IPS DF 6.9 (cell line): ENCODE measurements at regions not wholly inside any gene's neighbourhood (a gene's known extent, or its start where the extent isn't known, plus 50 kb on each side); places are given as distances from the start of the nearest gene placed in this dataset.

ENCODE experiments used
- DNase-seq: peaks from one replicate; pipeline ENCODE4 v3.0.0-alpha.2; 2013; ENCODE audit warnings: low read depth, low spot score
- H3K27ac ChIP-seq: one replicate; pipeline ENCODE4 v1.5.1; 2013; ENCODE audit warnings: low read length, control low read depth
- H3K27me3 ChIP-seq: 2 replicates; pipeline ENCODE4 v1.6.1; 2013; ENCODE audit warnings: mild to moderate bottlenecking, low read length; ENCODE audit not compliant: control insufficient read depth, insufficient read depth
- H3K36me3 ChIP-seq: 2 replicates; pipeline ENCODE4 v1.6.1; 2013; ENCODE audit warnings: low read length; ENCODE audit not compliant: control insufficient read depth, insufficient read depth
- H3K4me1 ChIP-seq: 2 replicates; pipeline ENCODE4 v1.6.1; 2013; ENCODE audit warnings: low read length; ENCODE audit not compliant: control insufficient read depth, insufficient read depth
- H3K4me3 ChIP-seq: 2 replicates; pipeline ENCODE4 v1.5.1; 2013; ENCODE audit warnings: mild to moderate bottlenecking, low read length
- H3K9me3 ChIP-seq: 2 replicates; pipeline ENCODE4 v1.6.1; 2013; ENCODE audit warnings: low read length, inconsistent platforms; ENCODE audit not compliant: control insufficient read depth, insufficient read depth
- WGBS: extraction: QIAGEN DNeasy Blood & Tissue Kit; methylation state at CpG from one replicate; pipeline ENCODE4 v1.1.7; 2013; ENCODE audit warnings: mixed read lengths, missing lambda C conversion rate; ENCODE audit not compliant: insufficient read length, insufficient coverage; 5-methylcytosine and 5-hydroxymethylcytosine counted together

GRCh38 chr22:27223317-27224177 lies 566.2 kb downstream of the MIAT start:
- no peaks in the 10 kb centered on the region for H3K4me1 ChIP-seq
- H3K27me3 ChIP-seq: no peaks in the 10 kb centered on the region
- WGBS: no CpG with 5 or more reads among the region's 3 CpGs
- no peaks in the 10 kb centered on the region for H3K9me3 ChIP-seq
- no peaks in the 10 kb centered on the region for H3K36me3 ChIP-seq
- no peak overlapping the region for H3K27ac ChIP-seq
- DNase-seq: no peak
- no peak overlapping the region for H3K4me3 ChIP-seq

DNA sequence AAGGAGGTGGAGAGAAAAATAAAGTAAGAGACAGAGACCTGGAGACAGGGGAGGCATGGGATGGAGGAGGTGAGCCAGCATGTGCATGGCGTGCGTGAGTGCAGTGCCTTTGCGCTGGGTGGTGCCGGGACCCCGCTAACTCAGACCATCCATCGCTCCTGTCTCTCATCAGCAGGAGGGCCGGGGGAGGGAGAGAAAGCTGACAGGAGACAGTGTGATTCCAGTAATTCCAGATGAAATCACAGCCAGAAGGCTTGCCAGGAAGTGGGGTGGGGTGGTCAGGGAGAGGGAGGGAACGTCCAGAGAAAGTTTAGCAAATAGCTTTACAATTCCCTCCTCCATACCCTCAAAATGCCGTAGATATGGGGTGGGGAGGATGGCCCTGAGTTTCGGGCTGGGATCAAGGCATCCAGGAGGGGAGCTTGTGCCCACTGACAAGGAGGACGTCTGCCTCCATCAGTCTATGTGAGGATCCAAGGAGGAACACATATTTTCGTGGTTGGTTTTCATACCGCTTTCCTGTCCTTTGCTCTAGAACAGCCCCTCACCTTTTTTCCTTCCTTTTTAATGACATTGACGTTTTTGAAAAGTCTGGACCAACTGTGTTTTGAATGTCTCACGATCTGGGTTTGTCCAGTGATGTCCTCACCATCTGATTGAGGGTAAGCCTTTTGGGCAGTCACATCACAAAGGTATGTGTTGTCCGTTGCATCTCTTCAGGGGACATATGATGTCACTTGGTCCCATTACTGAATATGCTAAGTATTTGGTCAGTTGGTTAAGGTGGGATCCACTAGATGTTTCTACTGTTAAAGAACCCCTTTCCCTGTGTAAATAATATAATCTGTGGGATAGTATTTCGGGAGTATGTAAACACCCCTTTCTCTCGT lies 567.3 kb downstream of the MIAT start:
- Histone ChIP-seq H3K27me3 (no peaks in the 10 kb centered on the region), H3K9me3 (no peaks in the 10 kb centered on the region), H3K4me1 (no peaks in the 10 kb centered on the region), H3K36me3 (no peaks in the 10 kb centered on the region), H3K27ac (no peak overlapping the region), H3K4me3 (no peak overlapping the region)
- DNase-seq: no peak
- no CpG with 5 or more reads among the region's 18 CpGs for WGBS

DNA sequence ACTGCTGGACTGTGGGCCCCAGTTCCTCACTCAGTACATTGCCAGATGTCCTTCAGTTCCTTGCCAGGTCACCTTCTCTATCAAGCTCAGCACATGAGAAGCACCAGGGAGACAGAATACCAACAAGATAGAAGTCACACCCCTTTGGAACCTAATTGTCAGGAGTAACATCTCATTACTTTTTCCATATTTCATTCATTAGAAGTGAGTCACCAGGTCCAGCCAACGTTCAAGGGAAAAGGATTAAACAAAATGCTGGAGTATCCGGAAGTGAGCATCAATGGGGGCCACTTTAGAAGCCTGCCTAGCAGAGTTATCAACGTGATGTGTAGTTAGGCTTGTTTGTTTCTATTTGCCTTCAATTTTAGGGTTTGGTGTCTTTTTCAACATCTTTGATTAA lies 569.3 kb downstream of the MIAT start:
- Histone ChIP-seq H3K27ac (no peak overlapping the region), H3K9me3 (no peaks in the 10 kb centered on the region), H3K27me3 (no peaks in the 10 kb centered on the region), H3K4me1 (no peaks in the 10 kb centered on the region), H3K36me3 (no peaks in the 10 kb centered on the region), H3K4me3 (no peak overlapping the region)
- DNase-seq: no peak
- WGBS: no CpG with 5 or more reads among the region's 3 CpGs

- no peak overlapping the region for H3K27ac ChIP-seq
- H3K4me1 ChIP-seq: no peaks in the 10 kb centered on the region
- no peaks in the 10 kb centered on the region for H3K9me3 ChIP-seq
- no peaks in the 10 kb centered on the region for H3K27me3 ChIP-seq
- no peaks in the 10 kb centered on the region for H3K36me3 ChIP-seq
- DNase-seq: no peak
- WGBS: no CpG with 5 or more reads among the region's 2 CpGs
- no peak overlapping the region for H3K4me3 ChIP-seq
Measured at GRCh38 chr22:27228771-27229170, 571.4 kb downstream of the MIAT start.

GRCh38 chr22:27230189-27230588 lies 571.4 kb downstream of the MN1 start:
- DNase-seq: no peak
- no peaks in the 10 kb centered on the region for H3K4me1 ChIP-seq
- no peak overlapping the region for H3K27ac ChIP-seq
- no peaks in the 10 kb centered on the region for H3K36me3 ChIP-seq
- no peak overlapping the region for H3K4me3 ChIP-seq
- no peaks in the 10 kb centered on the region for H3K27me3 ChIP-seq
- WGBS: no CpG with 5 or more reads among the region's 1 CpG
- no peaks in the 10 kb centered on the region for H3K9me3 ChIP-seq

DNA sequence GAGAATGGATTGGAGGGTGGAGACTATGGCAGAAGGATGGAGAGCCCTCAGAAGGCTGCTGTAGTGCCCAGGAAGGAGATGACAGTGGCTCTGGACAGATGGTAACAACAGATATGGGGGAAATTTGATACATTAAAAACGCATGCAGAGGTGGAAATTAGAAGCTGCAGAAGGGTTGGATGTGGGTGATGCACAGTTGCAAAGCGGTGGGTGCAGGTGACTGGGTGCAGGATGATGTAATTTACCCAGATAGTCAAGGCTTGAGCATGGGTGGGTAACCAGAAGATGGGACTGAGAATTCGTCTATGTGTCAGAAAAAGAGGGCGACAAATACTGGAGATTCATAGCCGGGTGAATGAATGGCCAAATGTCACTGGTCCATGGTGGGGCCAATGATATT lies 570.3 kb downstream of the MN1 start:
- no peaks in the 10 kb centered on the region for H3K4me1 ChIP-seq
- H3K36me3 ChIP-seq: no peaks in the 10 kb centered on the region
- H3K4me3 ChIP-seq: no peak overlapping the region
- no CpG with 5 or more reads among the region's 5 CpGs for WGBS
- H3K27me3 ChIP-seq: no peaks in the 10 kb centered on the region
- no peak for DNase-seq
- H3K9me3 ChIP-seq: no peaks in the 10 kb centered on the region
- H3K27ac ChIP-seq: no peak overlapping the region

DNA sequence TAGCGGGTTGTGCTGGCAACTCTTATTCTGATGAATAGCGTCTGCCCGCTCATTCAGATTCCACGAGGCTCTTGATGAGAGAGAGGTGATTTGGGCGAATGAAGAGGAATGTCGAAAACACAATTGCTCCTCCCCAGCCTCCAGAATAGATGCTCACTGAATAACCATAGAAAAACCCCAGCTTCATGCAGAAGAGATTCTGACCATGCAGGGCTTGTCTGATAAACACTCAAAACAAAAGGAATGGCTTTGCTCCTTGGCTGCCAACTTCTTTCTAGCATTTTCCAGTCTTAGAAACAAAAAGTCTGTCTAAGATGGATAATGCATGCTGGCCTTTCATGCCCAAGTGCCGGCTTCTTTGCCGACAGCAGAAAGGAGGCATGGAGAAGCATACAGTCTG lies 569.5 kb downstream of the MN1 start:
- Histone ChIP-seq H3K4me3 (no peak overlapping the region), H3K36me3 (no peaks in the 10 kb centered on the region), H3K4me1 (no peaks in the 10 kb centered on the region), H3K9me3 (no peaks in the 10 kb centered on the region), H3K27me3 (no peaks in the 10 kb centered on the region), H3K27ac (no peak overlapping the region)
- WGBS: no CpG with 5 or more reads among the region's 8 CpGs
- DNase-seq: no peak

DNA sequence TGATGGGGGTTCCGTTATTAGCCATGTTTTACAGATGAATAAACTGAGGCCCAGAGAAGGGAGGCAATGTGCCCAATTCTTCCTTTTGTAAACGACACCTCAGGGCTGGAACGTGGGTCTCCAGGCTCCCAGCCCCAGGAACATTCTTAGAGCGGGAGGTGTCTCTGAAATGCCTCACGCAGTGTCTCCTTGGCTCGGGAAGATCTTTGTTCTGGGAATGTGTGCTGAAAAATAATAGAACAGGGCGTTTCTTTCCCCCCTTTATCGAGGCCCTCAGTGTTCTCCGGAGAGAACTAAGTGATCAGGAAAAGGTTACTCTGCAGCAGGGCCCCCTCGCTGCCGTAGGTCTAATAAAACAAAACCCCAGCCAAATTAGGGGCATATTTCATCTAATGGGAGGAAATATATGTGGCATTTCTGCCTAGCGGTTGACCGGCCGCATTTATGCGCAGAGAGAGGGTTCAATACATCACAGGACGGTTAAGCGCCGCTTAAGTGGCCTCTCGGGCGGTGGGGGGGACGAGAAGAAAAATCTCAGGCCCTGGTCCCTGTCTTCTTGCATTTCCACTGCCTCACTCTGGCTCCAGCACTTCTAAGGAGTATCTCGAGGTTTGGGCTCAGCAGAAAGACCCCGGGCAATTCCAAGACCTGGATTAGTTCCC lies 564.3 kb downstream of the MN1 start:
- no peak for DNase-seq
- Histone ChIP-seq H3K4me1 (no peaks in the 10 kb centered on the region), H3K27me3 (no peaks in the 10 kb centered on the region), H3K9me3 (no peaks in the 10 kb centered on the region), H3K4me3 (no peak overlapping the region), H3K27ac (no peak overlapping the region), H3K36me3 (no peaks in the 10 kb centered on the region)
- no CpG with 5 or more reads among the region's 23 CpGs for WGBS

GRCh38 chr22:27238935-27239510 lies 562.5 kb downstream of the MN1 start:
- Histone ChIP-seq H3K4me1 (no peaks in the 10 kb centered on the region), H3K36me3 (no peaks in the 10 kb centered on the region), H3K27ac (no peak overlapping the region), H3K4me3 (no peak overlapping the region), H3K9me3 (no peaks in the 10 kb centered on the region), H3K27me3 (no peaks in the 10 kb centered on the region)
- no peak for DNase-seq
- no CpG with 5 or more reads among the region's 10 CpGs for WGBS

GRCh38 chr22:27239520-27239919 lies 562.0 kb downstream of the MN1 start:
- Histone ChIP-seq H3K4me3 (no peak overlapping the region), H3K9me3 (no peaks in the 10 kb centered on the region), H3K27me3 (no peaks in the 10 kb centered on the region), H3K4me1 (no peaks in the 10 kb centered on the region), H3K27ac (no peak overlapping the region), H3K36me3 (no peaks in the 10 kb centered on the region)
- DNase-seq: no peak
- no CpG with 5 or more reads among the region's 4 CpGs for WGBS
